ENCODE measurements at regions not wholly inside any gene's neighbourhood (a gene's known extent, or its start where the extent isn't known, plus 50 kb on each side); places are given as distances from the start of the nearest gene placed in this dataset.

- intact Hi-C loops (cut with DNase I) = no loop called here
- H3K9me3 ChIP-seq (replicated peaks in 1 of 3) = no peaks in the 10 kb centered on the region
- no peak overlapping the region for H3K27ac ChIP-seq
- WGBS, 4 donors = 62 to 86% (median 77%) methylated on average over 1 of the region's 1 CpG
- no peak overlapping the region for H3K4me3 ChIP-seq
- no peak for DNase-seq
- TF ChIP-seq POLR2A (IDR thresholded peaks at IDR 0.05) = no peak
- no peak for TF ChIP-seq CTCF (IDR thresholded peaks at IDR 0.05)
- H3K27me3 ChIP-seq = no peaks in the 10 kb centered on the region
- H3K4me1 ChIP-seq (replicated peaks in 1 of 2) = no peaks in the 10 kb centered on the region
- H3K36me3 ChIP-seq (replicated peaks in 1 of 2) = no peaks in the 10 kb centered on the region
These were observed 380.0 kb upstream of the GOLIM4 start for GRCh38 chr3:168475704-168476103.

GRCh38 chr3:168473334-168473890 is 377.7 kb upstream of the GOLIM4 start:
- no peaks in the 10 kb centered on the region for H3K4me1 ChIP-seq (replicated peaks in 1 of 2)
- no peaks in the 10 kb centered on the region for H3K9me3 ChIP-seq (replicated peaks in 1 of 3)
- no peak for DNase-seq
- TF ChIP-seq CTCF (IDR thresholded peaks at IDR 0.05) = no peak
- no peak for TF ChIP-seq POLR2A (IDR thresholded peaks at IDR 0.05)
- 71 to 83% (median 81%) methylated on average over 4 of the region's 4 CpGs for WGBS, 4 donors
- H3K27me3 ChIP-seq = no peaks in the 10 kb centered on the region
- no peak overlapping the region for H3K27ac ChIP-seq
- H3K36me3 ChIP-seq (replicated peaks in 1 of 2) = no peaks in the 10 kb centered on the region
- intact Hi-C loops (cut with DNase I) = no loop called here
- no peak overlapping the region for H3K4me3 ChIP-seq

- intact Hi-C loops (cut with DNase I) = no loop called here
- Histone ChIP-seq H3K9me3 (replicated peaks in 1 of 3) (no peaks in the 10 kb centered on the region), H3K27me3 (no peaks in the 10 kb centered on the region), H3K27ac (no peak overlapping the region), H3K4me1 (replicated peaks in 1 of 2) (no peaks in the 10 kb centered on the region), H3K4me3 (no peak overlapping the region), H3K36me3 (replicated peaks in 1 of 2) (no peaks in the 10 kb centered on the region)
- DNase-seq = no peak
- TF ChIP-seq CTCF (IDR thresholded peaks at IDR 0.05) = no peak
- TF ChIP-seq POLR2A (IDR thresholded peaks at IDR 0.05) = no peak
These were observed 377.1 kb upstream of the GOLIM4 start for GRCh38 chr3:168472783-168473182.

- 61 to 78% (median 77%) methylated on average over 4 of the region's 4 CpGs for WGBS, 4 donors
- Histone ChIP-seq H3K36me3 (replicated peaks in 1 of 2) (no peaks in the 10 kb centered on the region), H3K4me3 (no peak overlapping the region), H3K27me3 (no peaks in the 10 kb centered on the region), H3K9me3 (replicated peaks in 1 of 3) (no peaks in the 10 kb centered on the region), H3K4me1 (replicated peaks in 1 of 2) (no peaks in the 10 kb centered on the region), H3K27ac (no peak overlapping the region)
- DNase-seq = no peak
- intact Hi-C loops (cut with DNase I) = no loop called here
- no peak for TF ChIP-seq CTCF (IDR thresholded peaks at IDR 0.05)
These were observed 374.7 kb upstream of the GOLIM4 start for GRCh38 chr3:168470380-168470779.

All from adrenal gland (tissue), 9 donors.